ENCODE measurements at regions not wholly inside any gene's neighbourhood (a gene's known extent, or its start where the extent isn't known, plus 50 kb on each side); places are given as distances from the start of the nearest gene placed in this dataset.

- Mint-ChIP-seq H3K9me3 (no peaks in the 10 kb centered on the region), H3K27me3 (no peaks in the 10 kb centered on the region), H3K27ac (no peak overlapping the region), H3K4me3 (no peak overlapping the region), H3K4me1 (no peaks in the 10 kb centered on the region), H3K36me3 (no peaks in the 10 kb centered on the region)
- Histone ChIP-seq H3K27ac (ENCODE audit: low read depth, low read length) (no peak overlapping the region), H3K27me3 (ENCODE audit: insufficient read depth, low read length, poor library complexity, severe bottlenecking) (no peaks in the 10 kb centered on the region), H3K4me3 (ENCODE audit: low read length) (no peak overlapping the region), H3K9me3 (ENCODE audit: low read length) (no peaks in the 10 kb centered on the region), H3K36me3 (ENCODE audit: insufficient read depth, low read length) (no peaks in the 10 kb centered on the region), H3K4me1 (ENCODE audit: insufficient read depth, low read length) (no peaks in the 10 kb centered on the region)
- ChIA-PET CTCF (interaction anchor here (1.8 kb wide), 1 partner anchor 681 kb away, joined by 9 read pairs; no protein-coding TSS in a partner anchor), POLR2A (no interaction called here)
- no peak for DNase-seq
These were observed 297.8 kb upstream of the ACTBL2 start for GRCh38 chr5:57780306-57780960.

GRCh38 chr5:57779383-57780223, 297.0 kb upstream of the ACTBL2 start:
- no peaks in the 10 kb centered on the region for H3K36me3 Mint-ChIP-seq
- no peaks in the 10 kb centered on the region for H3K4me1 Mint-ChIP-seq
- ChIA-PET CTCF (interaction anchor here (1.7 to 1.8 kb wide), 2 partner anchors 8 to 682 kb away, joined by 6 to 9 read pairs; no protein-coding TSS in a partner anchor), POLR2A (no interaction called here)
- no peaks in the 10 kb centered on the region for H3K9me3 Mint-ChIP-seq
- H3K27ac Mint-ChIP-seq, result no peak overlapping the region
- Histone ChIP-seq H3K36me3 (ENCODE audit: insufficient read depth, low read length) (no peaks in the 10 kb centered on the region), H3K4me1 (ENCODE audit: insufficient read depth, low read length) (no peaks in the 10 kb centered on the region), H3K9me3 (ENCODE audit: low read length) (no peaks in the 10 kb centered on the region), H3K4me3 (ENCODE audit: low read length) (no peak overlapping the region), H3K27ac (ENCODE audit: low read depth, low read length) (no peak overlapping the region), H3K27me3 (ENCODE audit: insufficient read depth, low read length, poor library complexity, severe bottlenecking) (no peaks in the 10 kb centered on the region)
- peak in 1 of 5 donors; percentile 3 for DNase-seq
- no peaks in the 10 kb centered on the region for H3K27me3 Mint-ChIP-seq
- no peak overlapping the region for H3K4me3 Mint-ChIP-seq

GRCh38 chr5:57778501-57779091, 296.0 kb upstream of the ACTBL2 start:
- no peaks in the 10 kb centered on the region for H3K9me3 ChIP-seq (ENCODE audit: low read length)
- H3K27ac ChIP-seq (ENCODE audit: low read depth, low read length), result no peak overlapping the region
- H3K36me3 Mint-ChIP-seq, result no peaks in the 10 kb centered on the region
- no peak overlapping the region for H3K4me3 ChIP-seq (ENCODE audit: low read length)
- DNase-seq, result no peak
- H3K27me3 ChIP-seq (ENCODE audit: insufficient read depth, low read length, poor library complexity, severe bottlenecking), result no peaks in the 10 kb centered on the region
- no peaks in the 10 kb centered on the region for H3K27me3 Mint-ChIP-seq
- ChIA-PET POLR2A (no interaction called here), CTCF (interaction anchor here (1.7 to 1.8 kb wide), 2 partner anchors 9 to 683 kb away, joined by 6 to 9 read pairs; no protein-coding TSS in a partner anchor)
- no peaks in the 10 kb centered on the region for H3K9me3 Mint-ChIP-seq
- no peak overlapping the region for H3K27ac Mint-ChIP-seq
- no peaks in the 10 kb centered on the region for H3K36me3 ChIP-seq (ENCODE audit: insufficient read depth, low read length)
- H3K4me1 Mint-ChIP-seq, result no peaks in the 10 kb centered on the region
- H3K4me3 Mint-ChIP-seq, result no peak overlapping the region
- no peaks in the 10 kb centered on the region for H3K4me1 ChIP-seq (ENCODE audit: insufficient read depth, low read length)

- POLR2A ChIA-PET, result no interaction called here
These were observed 294.6 kb upstream of the ACTBL2 start for GRCh38 chr5:57777174-57777581.

GRCh38 chr5:57776035-57776434, 293.4 kb upstream of the ACTBL2 start:
- no peak overlapping the region for H3K4me3 Mint-ChIP-seq
- Histone ChIP-seq H3K9me3 (ENCODE audit: low read length) (no peaks in the 10 kb centered on the region), H3K4me3 (ENCODE audit: low read length) (no peak overlapping the region), H3K27ac (ENCODE audit: low read depth, low read length) (no peak overlapping the region), H3K36me3 (ENCODE audit: insufficient read depth, low read length) (no peaks in the 10 kb centered on the region), H3K27me3 (ENCODE audit: insufficient read depth, low read length, poor library complexity, severe bottlenecking) (no peaks in the 10 kb centered on the region), H3K4me1 (ENCODE audit: insufficient read depth, low read length) (no peaks in the 10 kb centered on the region)
- POLR2A ChIA-PET, result no interaction called here
- H3K9me3 Mint-ChIP-seq, result peaks cover 0 to 3% (median 0%) of the 10 kb centered on the region in 5 donors
- no peaks in the 10 kb centered on the region for H3K4me1 Mint-ChIP-seq
- H3K36me3 Mint-ChIP-seq, result no peaks in the 10 kb centered on the region
- DNase-seq, result no peak
- CTCF ChIA-PET, result no interaction called here
- no peaks in the 10 kb centered on the region for H3K27me3 Mint-ChIP-seq
- no peak overlapping the region for H3K27ac Mint-ChIP-seq

More at GRCh38 chr5:57777174-57777581, 294.6 kb upstream of the ACTBL2 start:
- H3K4me1 Mint-ChIP-seq, result no peaks in the 10 kb centered on the region
- Histone ChIP-seq H3K27me3 (ENCODE audit: insufficient read depth, low read length, poor library complexity, severe bottlenecking) (no peaks in the 10 kb centered on the region), H3K27ac (ENCODE audit: low read depth, low read length) (no peak overlapping the region), H3K9me3 (ENCODE audit: low read length) (no peaks in the 10 kb centered on the region), H3K4me3 (ENCODE audit: low read length) (no peak overlapping the region), H3K4me1 (ENCODE audit: insufficient read depth, low read length) (no peaks in the 10 kb centered on the region), H3K36me3 (ENCODE audit: insufficient read depth, low read length) (no peaks in the 10 kb centered on the region)
- DNase-seq, result no peak
- no peak overlapping the region for H3K4me3 Mint-ChIP-seq
- CTCF ChIA-PET, result interaction anchor here (1.6 kb wide), 1 partner anchor 684 kb away, joined by 4 read pairs; no protein-coding TSS in a partner anchor
- no peak overlapping the region for H3K27ac Mint-ChIP-seq
- no peaks in the 10 kb centered on the region for H3K36me3 Mint-ChIP-seq
- no peaks in the 10 kb centered on the region for H3K27me3 Mint-ChIP-seq
- no peaks in the 10 kb centered on the region for H3K9me3 Mint-ChIP-seq

- Mint-ChIP-seq H3K4me3 (no peak overlapping the region), H3K27ac (no peak overlapping the region), H3K4me1 (no peaks in the 10 kb centered on the region), H3K36me3 (no peaks in the 10 kb centered on the region), H3K9me3 (peaks cover 0 to 3% (median 0%) of the 10 kb centered on the region in 5 donors), H3K27me3 (peaks cover 0 to under 1% of the 10 kb centered on the region in 2 donors)
- H3K27me3 ChIP-seq (ENCODE audit: insufficient read depth, low read length, poor library complexity, severe bottlenecking), result no peaks in the 10 kb centered on the region
- POLR2A ChIA-PET, result no interaction called here
- DNase-seq, result no peak
- no peaks in the 10 kb centered on the region for H3K36me3 ChIP-seq (ENCODE audit: insufficient read depth, low read length)
- CTCF ChIA-PET, result no interaction called here
- H3K27ac ChIP-seq (ENCODE audit: low read depth, low read length), result no peak overlapping the region
- H3K4me1 ChIP-seq (ENCODE audit: insufficient read depth, low read length), result no peaks in the 10 kb centered on the region
- H3K4me3 ChIP-seq (ENCODE audit: low read length), result no peak overlapping the region
- no peaks in the 10 kb centered on the region for H3K9me3 ChIP-seq (ENCODE audit: low read length)
These were observed 291.8 kb upstream of the ACTBL2 start for GRCh38 chr5:57774439-57774838.

- Histone ChIP-seq H3K36me3 (ENCODE audit: insufficient read depth, low read length) (no peaks in the 10 kb centered on the region), H3K27me3 (ENCODE audit: insufficient read depth, low read length, poor library complexity, severe bottlenecking) (no peaks in the 10 kb centered on the region), H3K4me1 (ENCODE audit: insufficient read depth, low read length) (no peaks in the 10 kb centered on the region), H3K27ac (ENCODE audit: low read depth, low read length) (no peak overlapping the region), H3K9me3 (ENCODE audit: low read length) (no peaks in the 10 kb centered on the region), H3K4me3 (ENCODE audit: low read length) (no peak overlapping the region)
- Mint-ChIP-seq H3K27me3 (peaks cover 0 to 4% of the 10 kb centered on the region in 2 donors), H3K36me3 (no peaks in the 10 kb centered on the region), H3K9me3 (peaks cover 0 to 3% (median 0%) of the 10 kb centered on the region in 5 donors), H3K27ac (no peak overlapping the region), H3K4me3 (no peak overlapping the region), H3K4me1 (no peaks in the 10 kb centered on the region)
- DNase-seq, result no peak
- ChIA-PET CTCF (no interaction called here), POLR2A (no interaction called here)
These were observed 289.9 kb upstream of the ACTBL2 start for GRCh38 chr5:57772512-57772911.

- peaks cover 2 to 4% of the 10 kb centered on the region in 2 donors for H3K27me3 Mint-ChIP-seq
- no peaks in the 10 kb centered on the region for H3K27me3 ChIP-seq (ENCODE audit: insufficient read depth, low read length, poor library complexity, severe bottlenecking)
- no peak overlapping the region for H3K4me3 Mint-ChIP-seq
- H3K4me1 Mint-ChIP-seq, result no peaks in the 10 kb centered on the region
- no peak for DNase-seq
- no peaks in the 10 kb centered on the region for H3K36me3 ChIP-seq (ENCODE audit: insufficient read depth, low read length)
- H3K9me3 ChIP-seq (ENCODE audit: low read length), result no peaks in the 10 kb centered on the region
- no peak overlapping the region for H3K27ac Mint-ChIP-seq
- peaks cover 0 to 3% (median 0%) of the 10 kb centered on the region in 5 donors for H3K9me3 Mint-ChIP-seq
- H3K27ac ChIP-seq (ENCODE audit: low read depth, low read length), result no peak overlapping the region
- no peak overlapping the region for H3K4me3 ChIP-seq (ENCODE audit: low read length)
- H3K36me3 Mint-ChIP-seq, result no peaks in the 10 kb centered on the region
- CTCF ChIA-PET, result no interaction called here
- POLR2A ChIA-PET, result no interaction called here
- H3K4me1 ChIP-seq (ENCODE audit: insufficient read depth, low read length), result no peaks in the 10 kb centered on the region
These were observed 287.4 kb upstream of the ACTBL2 start for GRCh38 chr5:57770039-57770438.

All from CD8-positive, alpha-beta memory T cell (primary cell).